Body of pancreas (tissue), 4 donors: ENCODE measurements at regions not wholly inside any gene's neighbourhood (a gene's known extent, or its start where the extent isn't known, plus 50 kb on each side); places are given as distances from the start of the nearest gene placed in this dataset.

Source experiments
- CTCF ChIP-seq, 7 experiments: fragments of 450-650 bp in 4 of 7; fragments of 200-600 bp in 3 of 7; sonication (generic) in 3 of 7; IDR thresholded peaks; one replicate each; pipeline ENCODE4 v1.5.1; 2016 to 2019; ENCODE audit warnings: antibody characterized with exemption in 7 of 7
- POLR2A ChIP-seq, 3 donors: fragments of 450-650 bp; IDR thresholded peaks; one replicate each; pipeline ENCODE4 v1.6.1; 2016; ENCODE audit warnings: antibody characterized with exemption in 3 of 3, mild to moderate bottlenecking in 2 of 3

DNA sequence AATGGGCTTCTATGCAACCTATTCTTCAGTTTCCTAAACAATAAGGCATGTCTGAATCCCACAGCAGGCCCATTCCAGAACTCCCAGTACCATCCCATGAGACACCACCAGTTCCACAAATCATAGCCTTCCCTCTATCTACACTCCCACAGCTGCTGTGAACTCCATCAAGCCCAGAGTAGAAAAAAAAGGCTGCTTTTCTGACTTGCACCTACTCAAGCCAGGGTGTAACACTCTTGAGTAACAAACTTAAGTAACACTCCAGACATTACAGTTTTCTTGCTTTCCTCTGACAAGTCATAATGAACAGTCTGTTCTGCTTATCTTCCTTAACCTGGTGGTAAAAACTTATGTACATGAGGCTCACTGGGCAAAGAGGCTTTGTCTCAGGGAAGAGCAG lies 283.1 kb downstream of the NFKBIZ start:
- no peak for TF ChIP-seq POLR2A (IDR thresholded peaks at IDR 0.05)
- no peak for TF ChIP-seq CTCF (IDR thresholded peaks at IDR 0.05)
